Left lung (tissue), 4 donors: ENCODE measurements at regions not wholly inside any gene's neighbourhood (a gene's known extent, or its start where the extent isn't known, plus 50 kb on each side); places are given as distances from the start of the nearest gene placed in this dataset.

ENCODE experiments used
- ATAC-seq: fragments of 200-7000 bp; cut with Tn5 transposase; one replicate; pipeline ENCODE4 v1.9.1; 2020; ENCODE audit warnings: moderate library complexity
- DNase-seq, 4 donors: peaks; one replicate each; pipeline ENCODE4 v3.0.0-alpha.2; 2013 to 2020
- H3K27ac ChIP-seq, 2 donors: fragments of 200-600 bp; sonication (generic) in 1 of 2; one replicate each; pipeline versions ENCODE4 v1.5.0 to v1.8.0; 2020 to 2021
- H3K27me3 ChIP-seq, 2 donors: fragments of 200-600 bp; sonication (generic) in 1 of 2; one replicate each; pipeline versions ENCODE4 v1.5.0 to v1.8.0; 2020 to 2021
- H3K36me3 ChIP-seq, 2 donors: fragments of 200-600 bp; sonication (generic) in 1 of 2; one replicate each; pipeline versions ENCODE4 v1.5.0 to v1.8.0; 2020 to 2021
- H3K4me1 ChIP-seq, 2 donors: fragments of 200-600 bp; one replicate each; pipeline ENCODE4 v1.8.0; 2021
- H3K4me3 ChIP-seq, 2 donors: fragments of 200-600 bp; sonication (generic) in 1 of 2; one replicate each; pipeline versions ENCODE4 v1.5.0 to v1.8.0; 2020 to 2021; ENCODE audit warnings: mild to moderate bottlenecking in 1 of 2
- H3K9me3 ChIP-seq, 2 donors: fragments of 200-600 bp; sonication (generic) in 1 of 2; one replicate each; pipeline versions ENCODE4 v1.5.0 to v1.8.0; 2020 to 2021
- CTCF ChIP-seq, 2 donors: fragments of 200-600 bp; sonication (generic) in 1 of 2; IDR thresholded peaks; one replicate each; pipeline versions ENCODE4 v1.5.0 to v1.8.0; 2021; ENCODE audit warnings: antibody characterized with exemption in 2 of 2
- intact Hi-C, 2 donors: fragments of 100-400 bp; cut with DNase I; formaldehyde crosslinking; loops; one replicate each; pipeline versions ENCODE4 v1.11.2 to v1.14.2; 2022
- donor health status: DM: no; HTN: yes; CAD: no.
- donor health status: DM: no; HTN: no; CAD: no.

- ATAC-seq (no peak), DNase-seq (peak in 1 of 4 donors; percentile 63)
- H3K27me3 ChIP-seq = no peaks in the 10 kb centered on the region
- no peak for TF ChIP-seq CTCF (IDR thresholded peaks at IDR 0.05)
- H3K4me1 ChIP-seq = no peaks in the 10 kb centered on the region
- peaks cover 0 to 34% of the 10 kb centered on the region in 2 donors for H3K9me3 ChIP-seq
- no peaks in the 10 kb centered on the region for H3K36me3 ChIP-seq
- H3K4me3 ChIP-seq = no peak overlapping the region
- intact Hi-C loops = no loop called here
- H3K27ac ChIP-seq = no peak overlapping the region
These were observed 690.1 kb downstream of the STPG2 start for GRCh38 chr4:97453186-97453585.

- intact Hi-C loops = no loop called here
- no peak overlapping the region for H3K4me3 ChIP-seq
- DNase-seq (no peak), ATAC-seq (no peak)
- no peak overlapping the region for H3K27ac ChIP-seq
- no peaks in the 10 kb centered on the region for H3K36me3 ChIP-seq
- peaks cover 0 to 33% of the 10 kb centered on the region in 2 donors for H3K9me3 ChIP-seq
- no peaks in the 10 kb centered on the region for H3K4me1 ChIP-seq
- no peaks in the 10 kb centered on the region for H3K27me3 ChIP-seq
- TF ChIP-seq CTCF (IDR thresholded peaks at IDR 0.05) = no peak
These were observed 686.0 kb downstream of the STPG2 start for GRCh38 chr4:97457253-97457652.

GRCh38 chr4:97468272-97468671, 675.0 kb downstream of the STPG2 start:
- H3K4me3 ChIP-seq = no peak overlapping the region
- no peaks in the 10 kb centered on the region for H3K4me1 ChIP-seq
- ATAC-seq (no peak), DNase-seq (no peak)
- intact Hi-C loops = no loop called here
- peaks cover 0 to 17% of the 10 kb centered on the region in 2 donors for H3K9me3 ChIP-seq
- H3K36me3 ChIP-seq = no peaks in the 10 kb centered on the region
- H3K27ac ChIP-seq = no peak overlapping the region
- TF ChIP-seq CTCF (IDR thresholded peaks at IDR 0.05) = no peak
- H3K27me3 ChIP-seq = no peaks in the 10 kb centered on the region

- DNase-seq = no peak
- Histone ChIP-seq H3K4me3 (no peak overlapping the region), H3K36me3 (no peaks in the 10 kb centered on the region), H3K9me3 (peaks cover 0 to 3% of the 10 kb centered on the region in 2 donors), H3K27ac (no peak overlapping the region), H3K27me3 (no peaks in the 10 kb centered on the region), H3K4me1 (no peaks in the 10 kb centered on the region)
- ATAC-seq = no peak
- intact Hi-C loops = no loop called here
- TF ChIP-seq CTCF (IDR thresholded peaks at IDR 0.05) = no peak
These were observed 667.7 kb downstream of the STPG2 start for GRCh38 chr4:97475621-97476020.

GRCh38 chr4:97477974-97478373, 665.3 kb downstream of the STPG2 start:
- peaks cover 0 to 4% of the 10 kb centered on the region in 2 donors for H3K9me3 ChIP-seq
- H3K4me3 ChIP-seq = no peak overlapping the region
- H3K4me1 ChIP-seq = no peaks in the 10 kb centered on the region
- H3K27me3 ChIP-seq = no peaks in the 10 kb centered on the region
- no peaks in the 10 kb centered on the region for H3K36me3 ChIP-seq
- no peak for ATAC-seq
- H3K27ac ChIP-seq = no peak overlapping the region
- intact Hi-C loops = no loop called here
- TF ChIP-seq CTCF (IDR thresholded peaks at IDR 0.05) = no peak
- no peak for DNase-seq
